HG03442 (cell line): ENCODE measurements at regions not wholly inside any gene's neighbourhood (a gene's known extent, or its start where the extent isn't known, plus 50 kb on each side); places are given as distances from the start of the nearest gene placed in this dataset.
"Not testable (repeated sequence)": the region's sequence is repeated elsewhere in the genome, so short reads cannot be mapped to it uniquely, and the experiment has no call there.

Experiments used
- ATAC-seq: cut with Tn5 transposase; IDR thresholded peaks from one replicate; pipeline ENCODE4 v1.9.1; 2021; ENCODE audit warnings: mild to moderate bottlenecking, moderate library complexity; ENCODE audit not compliant: unreplicated experiment

DNA sequence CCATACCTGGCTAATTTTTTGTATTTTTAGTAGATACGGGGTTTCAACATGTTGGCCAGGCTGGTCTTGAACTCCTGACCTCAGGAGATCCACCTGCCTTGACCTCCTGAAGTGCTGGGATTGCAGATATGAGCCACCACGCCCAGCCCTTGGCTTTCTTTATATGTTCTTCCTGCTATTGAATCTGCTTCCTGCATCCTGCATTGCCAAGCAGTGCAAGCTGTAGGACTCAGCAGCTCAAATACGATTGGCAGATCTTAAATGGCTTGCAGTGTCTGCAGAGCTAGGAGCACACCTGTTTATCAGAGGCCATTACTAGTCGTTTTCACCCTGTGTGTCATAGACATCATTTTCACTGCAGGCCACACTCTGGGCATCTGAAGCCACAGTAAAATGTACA is 426.2 kb upstream of the PPP2R3A start:
- no peak for ATAC-seq

GRCh38 chr3:135539854-135540253 is 425.7 kb upstream of the PPP2R3A start:
- no peak for ATAC-seq

DNA sequence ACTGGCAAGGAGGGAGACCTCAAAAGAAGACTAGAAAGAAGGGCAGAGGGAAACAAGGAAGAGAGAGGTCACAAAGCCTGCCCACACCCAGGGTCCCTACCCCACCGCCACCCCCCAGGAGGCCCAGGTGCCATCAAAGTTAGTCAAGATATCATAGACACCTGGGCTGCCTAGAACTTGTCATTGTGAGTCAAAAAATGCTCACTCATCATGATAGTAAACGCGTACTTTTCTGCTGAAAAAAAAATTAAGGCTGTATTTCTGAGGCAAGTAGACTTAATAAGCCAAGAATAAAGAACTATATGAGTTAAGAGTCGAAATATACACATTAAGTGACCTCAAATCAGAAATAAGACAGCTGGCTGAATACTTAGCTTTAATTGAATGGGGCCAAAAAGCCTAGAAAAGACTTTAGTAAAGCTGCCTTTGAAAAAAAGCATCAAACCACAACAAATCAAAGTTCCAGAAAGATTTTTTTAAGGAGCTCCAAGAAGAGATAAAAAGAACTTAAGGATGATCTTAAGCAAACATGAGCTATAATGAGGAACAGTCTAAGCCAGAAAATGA is 415.5 kb upstream of the PPP2R3A start:
- ATAC-seq: no peak

GRCh38 chr3:135556174-135556573 is 409.4 kb upstream of the PPP2R3A start:
- no peak for ATAC-seq

- ATAC-seq: no peak
Observed at GRCh38 chr3:135558150-135558783, 407.3 kb upstream of the PPP2R3A start.

DNA sequence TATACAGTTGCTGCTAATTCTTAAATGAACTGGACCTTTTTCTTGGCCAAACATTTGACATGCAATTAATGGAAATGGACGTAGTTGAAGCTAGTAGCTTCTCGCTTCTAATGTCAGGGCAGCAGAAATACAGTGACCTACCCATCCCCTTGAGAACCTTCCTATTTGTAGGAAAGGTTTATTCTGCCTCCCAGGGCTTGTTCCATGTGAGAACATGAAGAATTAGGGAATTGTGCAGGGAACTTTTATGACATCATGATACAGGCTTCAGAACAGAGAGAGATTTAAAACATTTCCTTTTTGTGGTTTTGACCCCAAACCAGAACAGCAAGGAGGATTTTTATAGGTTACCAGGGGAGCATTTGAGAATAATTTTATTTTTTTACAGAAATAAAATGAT is 406.6 kb upstream of the PPP2R3A start:
- no peak for ATAC-seq

DNA sequence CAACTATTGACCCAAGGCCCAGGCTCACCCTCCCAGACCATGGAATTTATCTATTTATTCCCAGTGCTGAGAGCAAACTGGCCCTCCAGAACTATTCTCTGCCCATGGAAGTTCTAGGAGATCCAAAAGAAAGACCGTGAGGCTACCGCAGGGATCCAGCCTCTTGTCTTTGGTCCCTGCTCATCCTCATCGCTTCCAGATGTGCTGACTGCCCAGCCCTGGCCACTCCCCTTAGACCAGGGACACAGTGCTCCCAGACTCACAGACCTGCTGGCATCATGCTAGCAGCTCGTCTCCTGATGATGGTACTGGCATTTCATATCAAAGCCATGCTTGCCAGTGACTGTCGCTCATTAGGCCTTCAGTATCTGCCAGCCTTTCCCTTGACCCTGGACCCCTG is 405.7 kb upstream of the PPP2R3A start:
- ATAC-seq: no peak

GRCh38 chr3:135560847-135561246 is 404.7 kb upstream of the PPP2R3A start:
- no peak for ATAC-seq

- ATAC-seq: no peak
Observed at GRCh38 chr3:135564696-135565095, 400.8 kb upstream of the PPP2R3A start.

DNA sequence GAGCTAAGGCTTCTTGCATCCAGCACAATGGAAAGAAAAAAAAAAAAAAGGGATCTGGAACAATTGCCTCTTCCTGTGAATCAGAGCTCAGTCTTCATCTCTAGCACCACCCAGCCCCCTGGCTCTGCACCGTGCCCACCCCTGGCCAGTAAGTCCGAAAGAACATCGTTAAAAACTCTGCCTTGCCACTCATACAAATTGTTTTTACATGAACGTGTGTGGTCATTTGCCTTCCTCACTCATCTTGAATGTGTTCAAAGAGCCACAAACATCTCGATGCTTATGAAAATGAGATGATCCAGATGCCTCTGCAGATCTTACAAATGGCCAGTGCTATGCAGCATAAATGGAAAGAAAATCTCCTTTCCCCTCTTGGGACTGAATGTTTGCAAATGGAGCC is 400.0 kb upstream of the PPP2R3A start:
- ATAC-seq: no peak

DNA sequence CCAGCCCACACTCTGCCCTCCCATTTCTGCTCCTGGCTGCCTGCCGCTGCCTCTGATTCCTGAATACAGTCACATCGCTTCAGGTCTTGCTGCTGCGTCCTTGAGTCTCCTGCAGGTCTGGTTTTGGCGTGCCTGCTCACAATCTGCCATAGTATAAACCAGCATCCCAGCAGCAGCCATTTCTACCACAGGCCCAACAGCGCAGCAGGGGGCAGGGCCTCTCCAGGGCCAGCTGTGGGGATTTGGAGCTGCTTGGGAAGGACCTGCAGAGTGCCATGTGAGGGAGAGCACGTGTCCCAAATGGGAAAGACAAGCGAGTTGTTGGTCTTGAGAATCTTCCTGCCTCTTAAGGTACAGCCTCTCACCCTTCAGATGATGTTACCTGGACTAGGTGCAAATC is 398.3 kb upstream of the PPP2R3A start:
- ATAC-seq: no peak

GRCh38 chr3:135576751-135577150 is 388.8 kb upstream of the PPP2R3A start:
- ATAC-seq: no peak

DNA sequence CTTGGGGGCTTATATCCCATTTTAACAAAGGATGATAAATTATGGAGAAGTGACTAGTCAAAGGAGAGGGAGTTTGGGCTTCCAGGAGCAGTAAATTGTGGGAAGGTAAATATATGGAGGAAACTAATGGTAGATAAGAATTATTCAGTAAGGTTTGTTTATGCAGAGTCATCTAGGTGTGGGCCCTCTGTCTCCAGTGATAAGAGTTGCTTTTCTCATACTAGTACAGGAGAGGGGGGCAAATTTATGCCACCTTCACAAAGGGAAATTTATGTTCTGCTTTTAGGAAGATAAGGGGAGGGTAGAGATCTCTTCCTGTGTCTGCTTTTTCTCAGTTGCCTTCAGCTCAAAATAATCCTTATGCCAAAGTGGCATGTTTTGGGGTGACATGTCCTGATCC is 383.7 kb upstream of the PPP2R3A start:
- no peak for ATAC-seq

DNA sequence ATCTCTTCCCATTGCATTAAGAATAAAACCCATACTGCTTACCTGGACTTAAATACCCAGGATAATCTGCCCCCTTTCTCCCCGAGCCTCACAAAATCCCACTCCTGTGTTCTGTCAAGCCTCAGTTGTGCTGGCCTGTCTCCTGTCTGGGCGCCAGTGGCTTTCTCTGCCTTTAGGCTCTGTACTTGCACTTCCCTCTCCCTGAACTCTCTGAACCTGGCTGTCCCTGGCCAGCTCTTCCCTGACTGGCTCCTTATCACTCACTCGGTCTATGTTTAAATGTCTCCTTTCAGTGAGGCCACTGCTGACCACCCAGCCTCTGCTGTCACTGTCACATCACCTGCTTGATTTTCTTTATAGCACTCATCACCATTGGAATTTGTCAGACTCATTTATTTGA is 382.7 kb upstream of the PPP2R3A start:
- no peak for ATAC-seq

- no peak for ATAC-seq
Observed at GRCh38 chr3:135596563-135596962, 369.0 kb upstream of the PPP2R3A start.

DNA sequence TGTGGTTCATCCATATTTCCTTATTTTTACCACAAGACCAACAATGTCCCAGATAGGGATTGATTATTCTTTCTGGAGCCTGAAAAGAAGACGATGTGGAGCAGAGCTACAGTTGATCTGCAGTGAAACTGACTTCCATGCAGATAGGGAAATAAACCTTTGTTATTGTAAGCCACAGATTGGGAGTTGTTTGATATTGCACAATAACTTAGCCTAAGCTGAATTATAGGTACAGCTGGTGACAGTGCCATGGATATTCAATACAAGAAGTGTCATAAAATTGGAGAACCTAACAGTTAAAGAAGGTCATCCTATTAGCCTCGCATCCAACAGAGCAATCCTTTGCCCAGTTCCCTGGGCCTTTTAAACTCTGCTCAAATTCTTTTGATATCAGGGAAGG is 367.7 kb upstream of the PPP2R3A start:
- no peak for ATAC-seq

- no peak for ATAC-seq
Observed at GRCh38 chr3:135598597-135598996, 366.9 kb upstream of the PPP2R3A start.

GRCh38 chr3:135604512-135604911 is 361.0 kb upstream of the PPP2R3A start:
- not testable (repeated sequence) for ATAC-seq

DNA sequence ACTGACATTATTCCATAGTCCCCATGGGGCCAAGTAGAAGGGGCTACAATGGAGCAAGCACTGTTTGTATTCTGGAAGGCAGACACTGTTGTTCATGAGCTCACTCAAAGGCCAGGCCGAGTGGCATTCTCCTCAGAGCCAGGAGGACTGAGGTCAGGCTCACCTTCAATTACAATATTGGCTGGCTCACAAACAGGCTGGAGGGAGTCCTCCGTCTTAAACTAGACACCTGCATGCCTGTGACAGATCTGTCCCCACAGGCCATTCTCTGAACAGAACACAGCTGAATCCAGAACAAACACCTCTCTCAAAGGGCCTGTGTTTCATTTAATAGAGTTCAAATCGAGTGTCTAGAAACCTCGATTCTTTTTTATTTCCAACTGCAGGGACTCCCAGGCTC is 347.4 kb upstream of the PPP2R3A start:
- no peak for ATAC-seq

GRCh38 chr3:135621184-135621920 is 344.2 kb upstream of the PPP2R3A start:
- ATAC-seq: no peak

DNA sequence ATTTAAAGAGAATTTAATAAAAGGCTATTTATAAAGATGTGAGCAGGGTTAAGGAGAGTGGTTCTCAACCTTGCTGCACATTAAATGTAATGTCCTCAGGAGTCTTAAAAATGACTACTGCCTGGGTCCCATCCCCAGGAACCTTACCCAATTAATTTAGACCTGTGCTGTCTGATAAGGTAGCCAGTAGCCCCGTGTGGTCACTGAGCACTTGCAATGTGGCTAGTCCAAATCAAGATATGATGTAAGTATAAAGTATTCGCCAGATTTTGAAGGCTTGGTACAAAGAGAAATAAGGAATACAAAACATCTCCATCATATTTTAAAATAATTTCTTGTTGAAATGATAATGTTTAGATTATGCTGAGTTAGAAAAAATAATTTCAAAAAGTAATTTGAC is 343.3 kb upstream of the PPP2R3A start:
- no peak for ATAC-seq

- no peak for ATAC-seq
Observed at GRCh38 chr3:135622656-135623055, 342.9 kb upstream of the PPP2R3A start.
